Loucy (cell line): ENCODE measurements at regions not wholly inside any gene's neighbourhood (a gene's known extent, or its start where the extent isn't known, plus 50 kb on each side); places are given as distances from the start of the nearest gene placed in this dataset.

Experiments used
- CTCF ChIP-seq: fragments of 200-600 bp; sonication (generic); conservative IDR thresholded peaks from 2 replicates; pipeline ENCODE4 v1.5.1; 2014; ENCODE audit warnings: mild to moderate bottlenecking, antibody characterized with exemption, low read length
- EZH2phosphoT487 ChIP-seq: fragments of 200-600 bp; IDR thresholded peaks from 2 replicates; pipeline ENCODE4 v1.6.1; 2018; ENCODE audit warnings: antibody characterized with exemption, mild to moderate bottlenecking, moderate library complexity, borderline replicate concordance

DNA sequence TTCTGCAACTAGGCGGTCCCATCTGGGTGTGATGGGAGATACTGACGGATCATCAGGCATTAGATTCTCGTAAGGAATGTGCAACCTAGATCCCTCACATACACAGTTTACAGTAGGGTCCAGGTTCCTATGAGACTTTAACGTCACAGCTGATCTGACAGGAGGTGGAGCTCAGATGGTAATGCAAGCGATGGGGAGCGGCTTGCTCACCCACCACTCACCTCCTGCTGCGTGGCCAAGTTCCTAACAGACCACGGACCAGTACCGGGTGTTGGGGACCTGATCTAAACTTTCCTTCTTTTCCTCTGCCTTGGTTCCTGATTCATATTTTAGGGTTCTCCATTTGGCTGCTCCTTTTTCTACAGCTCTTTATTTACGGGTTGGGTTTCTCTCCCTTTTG, 479.8 kb downstream of the BCAT1 start:
- TF ChIP-seq CTCF (no peak), EZH2phosphoT487 (no peak)
